HL-60 (cell line): ENCODE measurements at regions not wholly inside any gene's neighbourhood (a gene's known extent, or its start where the extent isn't known, plus 50 kb on each side); places are given as distances from the start of the nearest gene placed in this dataset.

Experiments
- DNase-seq, 2 experiments: peaks; one replicate each; pipeline ENCODE4 v3.0.0-alpha.2; 2010 to 2020; ENCODE audit warnings: low read depth in 1 of 2, low spot score in 1 of 2
- H3K27ac ChIP-seq: fragments of 250-450 bp; sonication (Bioruptor Pico); replicated peaks from 2 replicates; pipeline ENCODE4 v1.5.1; 2020; ENCODE audit warnings: mild to moderate bottlenecking, moderate library complexity
- H3K27me3 ChIP-seq: fragments of 250-450 bp; sonication (Bioruptor Pico); 2 replicates; pipeline ENCODE4 v1.5.1; 2021; ENCODE audit warnings: mild to moderate bottlenecking, moderate library complexity; ENCODE audit not compliant: insufficient read depth, poor library complexity, severe bottlenecking
- H3K4me3 ChIP-seq: replicated peaks from 2 replicates; pipeline ENCODE4 v1.5.1; 2011; ENCODE audit warnings: mild to moderate bottlenecking, control low read depth, low read length; ENCODE audit not compliant: insufficient read depth
- GABPA ChIP-seq: IDR thresholded peaks from 2 replicates; pipeline ENCODE4 v1.6.1; 2012; ENCODE audit warnings: low read depth
- POLR2AphosphoS5 ChIP-seq: IDR thresholded peaks from 2 replicates; pipeline ENCODE4 v1.6.1; 2012; ENCODE audit warnings: low read depth
- SPI1 ChIP-seq: IDR thresholded peaks from 2 replicates; pipeline ENCODE4 v1.6.1; 2012; ENCODE audit warnings: low read depth, mild to moderate bottlenecking, borderline replicate concordance
- TF ChIP-seq, protein P1 (sequence below): IDR thresholded peaks from 2 replicates; pipeline ENCODE4 v1.6.1; 2012; ENCODE audit warnings: low read depth; ENCODE audit not compliant: insufficient replicate concordance
- TF ChIP-seq, protein P2 (sequence below): IDR thresholded peaks from one replicate; pipeline ENCODE4 v1.5.1; 2011; ENCODE audit warnings: low read length, control low read depth, inconsistent platforms; ENCODE audit not compliant: insufficient read depth

DNA sequence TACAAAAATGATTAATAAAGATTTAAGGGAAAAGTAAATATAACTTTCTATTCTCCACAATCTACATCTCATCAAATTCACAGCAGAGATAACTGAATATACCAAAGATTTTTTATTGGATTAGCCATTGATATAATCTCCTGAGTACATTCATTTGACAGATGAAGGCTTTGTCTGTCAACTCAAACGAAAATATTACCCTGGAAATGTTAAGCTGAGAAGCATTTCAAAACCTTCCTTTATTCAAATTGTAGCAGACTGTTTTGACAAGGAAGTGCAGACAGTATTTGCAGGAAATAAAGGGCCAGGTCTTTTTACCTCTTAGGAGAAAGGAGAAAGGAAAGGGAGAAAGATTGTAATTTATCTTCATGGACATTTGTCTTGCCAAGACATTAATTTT, 473.5 kb downstream of the TMEM182 start:
- Histone ChIP-seq H3K27ac (no peak overlapping the region), H3K4me3 (no peak overlapping the region), H3K27me3 (no peaks in the 10 kb centered on the region)
- no peak for DNase-seq
- TF ChIP-seq GABPA (no peak), POLR2AphosphoS5 (no peak), SPI1 (no peak)

DNA sequence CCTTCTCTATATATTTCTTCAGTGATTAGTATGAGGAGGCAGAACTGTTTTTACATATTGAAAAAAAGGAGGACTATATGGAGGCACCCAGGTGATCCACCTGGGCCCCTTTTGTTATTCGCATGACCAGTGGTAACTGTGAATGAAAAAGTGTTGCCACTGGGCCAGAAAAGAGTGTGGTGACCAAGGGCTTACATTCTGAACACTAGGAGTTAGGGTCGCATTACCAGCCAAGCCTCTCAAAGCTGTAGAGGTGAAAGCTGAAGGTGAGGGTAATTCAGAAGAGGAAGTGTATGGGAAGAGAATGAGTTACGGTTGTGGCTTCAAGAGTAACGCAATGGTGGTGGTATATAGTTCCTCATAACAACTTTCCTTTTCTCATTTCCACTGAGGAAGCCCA, 487.6 kb downstream of the TMEM182 start:
- DNase-seq: peak in 1 of 2 experiments; percentile 21
- Histone ChIP-seq H3K27ac (no peak overlapping the region), H3K27me3 (no peaks in the 10 kb centered on the region), H3K4me3 (no peak overlapping the region)
- TF ChIP-seq SPI1 (peak; percentile 88), GABPA (no peak), POLR2AphosphoS5 (no peak)
- TF ChIP-seq, protein P1, sequence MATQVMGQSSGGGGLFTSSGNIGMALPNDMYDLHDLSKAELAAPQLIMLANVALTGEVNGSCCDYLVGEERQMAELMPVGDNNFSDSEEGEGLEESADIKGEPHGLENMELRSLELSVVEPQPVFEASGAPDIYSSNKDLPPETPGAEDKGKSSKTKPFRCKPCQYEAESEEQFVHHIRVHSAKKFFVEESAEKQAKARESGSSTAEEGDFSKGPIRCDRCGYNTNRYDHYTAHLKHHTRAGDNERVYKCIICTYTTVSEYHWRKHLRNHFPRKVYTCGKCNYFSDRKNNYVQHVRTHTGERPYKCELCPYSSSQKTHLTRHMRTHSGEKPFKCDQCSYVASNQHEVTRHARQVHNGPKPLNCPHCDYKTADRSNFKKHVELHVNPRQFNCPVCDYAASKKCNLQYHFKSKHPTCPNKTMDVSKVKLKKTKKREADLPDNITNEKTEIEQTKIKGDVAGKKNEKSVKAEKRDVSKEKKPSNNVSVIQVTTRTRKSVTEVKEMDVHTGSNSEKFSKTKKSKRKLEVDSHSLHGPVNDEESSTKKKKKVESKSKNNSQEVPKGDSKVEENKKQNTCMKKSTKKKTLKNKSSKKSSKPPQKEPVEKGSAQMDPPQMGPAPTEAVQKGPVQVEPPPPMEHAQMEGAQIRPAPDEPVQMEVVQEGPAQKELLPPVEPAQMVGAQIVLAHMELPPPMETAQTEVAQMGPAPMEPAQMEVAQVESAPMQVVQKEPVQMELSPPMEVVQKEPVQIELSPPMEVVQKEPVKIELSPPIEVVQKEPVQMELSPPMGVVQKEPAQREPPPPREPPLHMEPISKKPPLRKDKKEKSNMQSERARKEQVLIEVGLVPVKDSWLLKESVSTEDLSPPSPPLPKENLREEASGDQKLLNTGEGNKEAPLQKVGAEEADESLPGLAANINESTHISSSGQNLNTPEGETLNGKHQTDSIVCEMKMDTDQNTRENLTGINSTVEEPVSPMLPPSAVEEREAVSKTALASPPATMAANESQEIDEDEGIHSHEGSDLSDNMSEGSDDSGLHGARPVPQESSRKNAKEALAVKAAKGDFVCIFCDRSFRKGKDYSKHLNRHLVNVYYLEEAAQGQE: no peak
- TF ChIP-seq, protein P2, sequence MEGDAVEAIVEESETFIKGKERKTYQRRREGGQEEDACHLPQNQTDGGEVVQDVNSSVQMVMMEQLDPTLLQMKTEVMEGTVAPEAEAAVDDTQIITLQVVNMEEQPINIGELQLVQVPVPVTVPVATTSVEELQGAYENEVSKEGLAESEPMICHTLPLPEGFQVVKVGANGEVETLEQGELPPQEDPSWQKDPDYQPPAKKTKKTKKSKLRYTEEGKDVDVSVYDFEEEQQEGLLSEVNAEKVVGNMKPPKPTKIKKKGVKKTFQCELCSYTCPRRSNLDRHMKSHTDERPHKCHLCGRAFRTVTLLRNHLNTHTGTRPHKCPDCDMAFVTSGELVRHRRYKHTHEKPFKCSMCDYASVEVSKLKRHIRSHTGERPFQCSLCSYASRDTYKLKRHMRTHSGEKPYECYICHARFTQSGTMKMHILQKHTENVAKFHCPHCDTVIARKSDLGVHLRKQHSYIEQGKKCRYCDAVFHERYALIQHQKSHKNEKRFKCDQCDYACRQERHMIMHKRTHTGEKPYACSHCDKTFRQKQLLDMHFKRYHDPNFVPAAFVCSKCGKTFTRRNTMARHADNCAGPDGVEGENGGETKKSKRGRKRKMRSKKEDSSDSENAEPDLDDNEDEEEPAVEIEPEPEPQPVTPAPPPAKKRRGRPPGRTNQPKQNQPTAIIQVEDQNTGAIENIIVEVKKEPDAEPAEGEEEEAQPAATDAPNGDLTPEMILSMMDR: no peak

DNA sequence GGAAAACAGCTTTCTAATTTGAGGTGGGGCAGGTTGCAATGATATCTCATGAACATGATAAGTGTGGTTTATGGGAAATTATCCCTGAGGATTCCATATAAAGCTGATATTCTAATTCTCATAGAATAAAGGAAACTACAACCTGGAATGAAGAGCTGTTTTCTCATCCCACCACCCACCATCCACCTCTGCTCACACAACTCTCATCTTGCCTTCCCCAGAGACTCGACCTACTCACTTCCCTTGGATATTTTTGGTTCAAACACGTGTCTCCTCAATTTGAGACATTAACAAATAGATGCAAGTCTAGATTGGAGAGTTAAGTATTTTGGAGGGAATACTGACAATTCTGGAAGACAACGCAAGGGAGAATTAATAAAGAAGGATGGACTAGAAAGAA, 490.9 kb downstream of the TMEM182 start:
- Histone ChIP-seq H3K27ac (no peak overlapping the region), H3K4me3 (no peak overlapping the region), H3K27me3 (no peaks in the 10 kb centered on the region)
- TF ChIP-seq GABPA (no peak), SPI1 (no peak), POLR2AphosphoS5 (no peak)
- TF ChIP-seq, protein P2: no peak
- TF ChIP-seq, protein P1: no peak
- no peak for DNase-seq

DNA sequence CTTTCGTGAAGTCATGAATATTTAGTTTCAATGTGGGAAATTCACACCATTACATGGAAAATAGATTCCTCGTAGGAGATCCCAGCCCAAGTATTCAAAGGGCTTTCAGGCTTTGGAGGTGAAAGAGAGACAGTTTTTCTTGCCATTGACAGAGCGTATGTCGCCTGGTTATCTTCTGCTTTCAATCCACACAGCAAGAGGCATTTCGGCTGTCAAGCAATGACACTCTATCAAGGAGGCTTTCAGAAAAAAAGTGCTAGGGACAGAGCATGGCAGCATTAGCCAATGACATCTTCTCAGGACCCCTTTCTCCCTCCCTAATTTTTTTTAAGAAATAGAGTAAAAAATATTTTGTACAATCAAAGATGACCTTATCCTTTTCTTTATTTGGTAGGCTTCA, 492.8 kb downstream of the TMEM182 start:
- TF ChIP-seq, protein P2: no peak
- TF ChIP-seq GABPA: no peak
- TF ChIP-seq SPI1: no peak
- TF ChIP-seq POLR2AphosphoS5: no peak
- TF ChIP-seq, protein P1: no peak
- Histone ChIP-seq H3K27me3 (no peaks in the 10 kb centered on the region), H3K27ac (no peak overlapping the region), H3K4me3 (no peak overlapping the region)
- no peak for DNase-seq
